Right lobe of liver (tissue), 4 donors: ENCODE measurements at regions not wholly inside any gene's neighbourhood (a gene's known extent, or its start where the extent isn't known, plus 50 kb on each side); places are given as distances from the start of the nearest gene placed in this dataset.
"Not testable (repeated sequence)": the region's sequence is repeated elsewhere in the genome, so short reads cannot be mapped to it uniquely, and the experiment has no call there.

Experiments
- POLR2A ChIP-seq: fragments of 450-650 bp; IDR thresholded peaks from one replicate; pipeline ENCODE4 v1.6.1; 2017; ENCODE audit warnings: antibody characterized with exemption, mild to moderate bottlenecking
- TF ChIP-seq, protein P1 (sequence below), 4 donors: fragments of 200-600 bp in 3 of 4; fragments of 450-650 bp in 1 of 4; IDR thresholded peaks; one replicate each; pipeline versions ENCODE4 v1.5.1 to v1.8.0; 2016 to 2022; ENCODE audit warnings: antibody characterized with exemption in 4 of 4, mild to moderate bottlenecking in 2 of 4
- donor health status: DM: no; HTN: no; CAD: no.
- donor health status: DM: no; HTN: no; CAD: no.
- donor health status: DM: no; HTN: yes; CAD: no.

DNA sequence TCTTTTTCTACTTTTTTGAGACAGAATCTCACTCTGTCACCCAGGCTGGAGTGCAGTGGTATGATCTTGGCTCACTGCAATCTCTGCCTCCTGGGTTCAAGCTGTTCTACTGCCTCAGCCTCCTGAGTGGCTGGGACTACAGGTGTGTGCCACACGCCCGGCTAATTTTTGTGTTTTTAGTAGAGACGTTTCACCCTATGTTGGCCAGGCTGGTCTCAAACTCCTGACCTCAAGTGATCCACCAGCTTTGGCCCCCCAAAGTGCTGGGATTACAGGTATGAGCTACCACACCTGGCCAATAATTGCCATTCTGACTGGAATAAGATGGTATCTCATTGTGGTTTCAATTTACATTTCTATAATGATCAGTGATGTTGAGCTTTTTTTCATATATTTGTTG, 71.0 kb upstream of the RGPD5 start:
- TF ChIP-seq, protein P1, sequence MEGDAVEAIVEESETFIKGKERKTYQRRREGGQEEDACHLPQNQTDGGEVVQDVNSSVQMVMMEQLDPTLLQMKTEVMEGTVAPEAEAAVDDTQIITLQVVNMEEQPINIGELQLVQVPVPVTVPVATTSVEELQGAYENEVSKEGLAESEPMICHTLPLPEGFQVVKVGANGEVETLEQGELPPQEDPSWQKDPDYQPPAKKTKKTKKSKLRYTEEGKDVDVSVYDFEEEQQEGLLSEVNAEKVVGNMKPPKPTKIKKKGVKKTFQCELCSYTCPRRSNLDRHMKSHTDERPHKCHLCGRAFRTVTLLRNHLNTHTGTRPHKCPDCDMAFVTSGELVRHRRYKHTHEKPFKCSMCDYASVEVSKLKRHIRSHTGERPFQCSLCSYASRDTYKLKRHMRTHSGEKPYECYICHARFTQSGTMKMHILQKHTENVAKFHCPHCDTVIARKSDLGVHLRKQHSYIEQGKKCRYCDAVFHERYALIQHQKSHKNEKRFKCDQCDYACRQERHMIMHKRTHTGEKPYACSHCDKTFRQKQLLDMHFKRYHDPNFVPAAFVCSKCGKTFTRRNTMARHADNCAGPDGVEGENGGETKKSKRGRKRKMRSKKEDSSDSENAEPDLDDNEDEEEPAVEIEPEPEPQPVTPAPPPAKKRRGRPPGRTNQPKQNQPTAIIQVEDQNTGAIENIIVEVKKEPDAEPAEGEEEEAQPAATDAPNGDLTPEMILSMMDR (IDR thresholded peaks at IDR 0.05) = not testable (repeated sequence)
- not testable (repeated sequence) for TF ChIP-seq POLR2A
